ENCODE measurements at regions not wholly inside any gene's neighbourhood (a gene's known extent, or its start where the extent isn't known, plus 50 kb on each side); places are given as distances from the start of the nearest gene placed in this dataset.
"Not testable (repeated sequence)": the region's sequence is repeated elsewhere in the genome, so short reads cannot be mapped to it uniquely, and the experiment has no call there.

DNA sequence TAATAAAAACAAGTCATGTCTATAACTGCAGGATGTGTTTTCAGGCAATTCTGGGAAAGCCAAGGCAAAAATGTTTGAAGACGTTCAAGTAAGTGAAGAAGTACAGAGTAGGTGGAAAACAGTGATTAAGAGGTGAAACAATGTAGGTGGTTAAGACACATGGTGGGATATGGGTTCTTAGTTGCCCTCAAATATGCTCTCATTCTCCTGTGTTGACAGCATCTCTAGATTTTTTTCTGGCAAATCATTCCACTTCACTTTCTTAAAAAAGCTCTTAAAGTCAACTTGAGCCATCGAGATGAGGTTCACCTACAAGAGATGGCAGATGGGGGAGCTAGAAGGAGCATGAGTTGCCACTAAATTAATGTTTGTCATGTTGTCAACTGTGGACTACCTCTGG, 1041.0 kb upstream of the CNTN5 start:
- no peak for DNase-seq

- no peak for DNase-seq
Measured at GRCh38 chr11:97982512-97982911, 1038.2 kb upstream of the CNTN5 start.

GRCh38 chr11:97989121-97989520, 1031.6 kb upstream of the CNTN5 start:
- no peak for DNase-seq

- no peak for DNase-seq
Measured at GRCh38 chr11:97990162-97990920, 1030.4 kb upstream of the CNTN5 start.

DNA sequence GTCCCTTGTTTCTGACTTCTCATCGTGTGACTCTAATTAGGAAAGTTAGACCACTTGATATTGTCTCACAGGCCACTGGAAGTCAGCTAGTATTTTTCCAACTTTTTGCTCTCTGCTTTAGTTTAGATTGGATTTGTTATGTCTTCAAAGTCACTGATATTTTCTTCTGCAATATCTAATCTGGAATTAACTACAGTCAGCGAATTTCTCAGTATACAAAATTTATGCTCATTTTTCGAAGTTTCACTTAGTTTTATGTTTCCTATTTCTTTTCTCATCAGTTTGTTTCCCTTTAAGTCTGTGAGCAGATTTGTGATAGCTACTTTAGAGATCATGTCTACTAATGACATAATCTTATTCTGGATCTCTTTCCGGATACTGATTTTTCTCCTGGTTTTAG, 1027.2 kb upstream of the CNTN5 start:
- DNase-seq: no peak

DNA sequence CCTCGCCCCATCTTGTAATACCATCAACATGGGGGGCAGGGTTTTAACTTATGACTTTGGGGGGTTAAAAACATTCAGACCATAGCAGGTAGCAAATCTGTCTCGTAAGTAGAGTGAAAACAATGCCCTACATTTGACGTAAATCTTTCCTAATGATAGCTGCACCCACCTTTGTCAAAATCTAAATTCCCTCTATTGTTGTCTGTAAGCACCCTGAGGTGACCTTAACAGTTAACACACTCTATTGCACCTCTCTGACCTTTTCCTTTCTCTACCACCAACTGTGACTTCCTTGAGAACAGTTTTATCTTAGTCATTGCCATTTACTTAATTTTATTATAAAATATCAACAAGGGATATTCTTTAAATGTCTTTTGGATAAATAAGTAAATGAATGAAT, 1024.9 kb upstream of the CNTN5 start:
- DNase-seq: no peak

DNA sequence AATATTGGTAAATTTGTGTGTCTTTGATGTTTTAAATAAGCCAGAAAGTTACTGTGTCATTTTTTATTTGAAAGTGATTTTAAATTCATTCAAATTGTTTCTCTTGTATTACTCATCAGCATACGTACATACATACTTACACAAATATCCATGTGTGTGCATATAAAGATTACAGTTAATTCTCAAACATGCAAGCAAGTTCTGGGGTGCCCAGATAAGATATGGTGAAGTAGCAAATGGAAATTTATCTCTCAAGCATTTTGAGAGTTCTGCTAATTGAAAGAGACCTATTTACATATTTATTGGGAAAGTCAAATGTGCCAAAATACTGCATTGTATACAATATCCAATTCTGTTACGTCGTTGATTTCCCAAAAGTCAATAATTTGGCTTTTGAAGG, 1024.0 kb upstream of the CNTN5 start:
- DNase-seq: no peak

- no peak for DNase-seq
Measured at GRCh38 chr11:98003606-98004371, 1017.0 kb upstream of the CNTN5 start.

- no peak for DNase-seq
Measured at GRCh38 chr11:98007072-98007471, 1013.7 kb upstream of the CNTN5 start.

DNA sequence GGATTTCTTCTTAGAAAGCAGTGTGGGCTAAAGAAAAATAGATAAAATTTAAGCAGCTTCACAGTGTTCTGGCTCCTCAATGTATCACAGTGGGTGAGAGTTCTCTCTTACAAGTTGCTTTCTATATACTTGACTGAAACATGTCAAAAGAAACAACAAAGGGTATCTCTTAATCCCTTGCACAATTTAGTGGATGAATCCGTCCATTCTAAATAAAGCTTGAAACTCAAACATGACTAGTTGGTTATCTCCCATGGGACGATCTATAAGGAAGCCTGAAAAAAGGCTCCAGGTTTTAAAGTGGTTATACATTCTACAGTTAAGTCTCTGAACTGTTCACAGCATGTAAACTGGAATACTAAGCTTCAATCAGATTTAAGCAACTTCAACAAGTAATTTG, 993.1 kb upstream of the CNTN5 start:
- no peak for DNase-seq

DNA sequence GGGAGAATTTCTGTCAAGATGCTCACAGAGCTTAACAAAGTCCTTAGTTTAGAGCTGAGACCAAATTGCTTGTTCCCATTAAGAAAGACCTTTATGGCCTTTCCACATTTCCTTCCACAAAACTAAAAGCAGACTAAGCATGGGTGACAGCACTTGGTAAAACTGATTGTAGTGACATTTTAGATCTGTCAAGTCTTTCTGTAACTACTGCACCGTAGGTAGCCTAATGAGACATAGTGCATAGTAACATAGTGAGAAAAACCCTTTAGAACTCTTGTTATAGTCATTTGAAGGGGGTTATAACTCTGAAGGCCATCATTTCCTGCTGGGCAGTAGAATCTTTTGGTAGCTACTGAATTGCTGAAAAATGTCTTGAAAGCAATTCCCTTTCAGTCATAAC, 990.9 kb upstream of the CNTN5 start:
- no peak for DNase-seq

GRCh38 chr11:98036810-98037209, 983.9 kb upstream of the CNTN5 start:
- DNase-seq: no peak

GRCh38 chr11:98040061-98040808, 980.5 kb upstream of the CNTN5 start:
- DNase-seq: no peak

- no peak for DNase-seq
Measured at GRCh38 chr11:98047647-98048046, 973.1 kb upstream of the CNTN5 start.

- no peak for DNase-seq
Measured at GRCh38 chr11:98053851-98054250, 966.9 kb upstream of the CNTN5 start.

- DNase-seq: no peak
Measured at GRCh38 chr11:98056945-98057344, 963.8 kb upstream of the CNTN5 start.

DNA sequence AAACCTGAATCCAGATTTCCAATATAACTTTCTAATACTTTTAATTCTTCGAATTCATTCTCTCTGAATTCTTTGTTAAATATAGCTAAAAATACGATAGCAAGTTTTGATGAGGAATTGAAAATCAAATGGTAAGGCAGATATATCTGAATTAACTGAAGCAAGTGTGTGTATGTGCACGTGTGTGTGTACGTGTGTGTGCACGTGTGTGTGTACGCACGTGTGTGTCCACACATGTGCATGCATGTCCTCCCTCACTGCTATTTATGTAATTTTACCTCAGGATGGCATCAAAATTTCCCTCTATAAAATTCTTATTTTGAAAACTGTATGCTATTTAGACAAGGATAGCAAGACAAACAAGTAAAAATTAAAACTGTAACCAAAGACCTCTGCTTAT, 961.3 kb upstream of the CNTN5 start:
- no peak for DNase-seq

GRCh38 chr11:98060759-98061158, 960.0 kb upstream of the CNTN5 start:
- no peak for DNase-seq

DNA sequence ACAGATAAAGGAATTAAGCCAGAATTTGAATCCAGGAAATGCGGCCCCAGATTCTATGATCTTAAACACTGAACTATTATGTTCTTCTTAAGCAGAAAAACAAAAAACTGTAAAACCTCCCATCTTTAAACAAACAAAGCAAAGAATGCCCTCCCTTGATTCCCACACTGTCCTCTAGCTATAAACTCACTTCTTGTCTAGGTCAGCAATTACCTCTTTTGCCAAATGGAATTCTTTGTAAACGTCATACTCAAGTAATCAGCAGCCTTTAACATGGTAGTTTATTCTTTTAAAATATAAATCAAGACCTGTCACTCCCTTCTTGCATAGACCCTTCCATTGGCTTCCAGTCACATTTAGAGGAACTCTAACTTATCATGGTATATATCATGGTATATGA, 958.9 kb upstream of the CNTN5 start:
- no peak for DNase-seq

DNA sequence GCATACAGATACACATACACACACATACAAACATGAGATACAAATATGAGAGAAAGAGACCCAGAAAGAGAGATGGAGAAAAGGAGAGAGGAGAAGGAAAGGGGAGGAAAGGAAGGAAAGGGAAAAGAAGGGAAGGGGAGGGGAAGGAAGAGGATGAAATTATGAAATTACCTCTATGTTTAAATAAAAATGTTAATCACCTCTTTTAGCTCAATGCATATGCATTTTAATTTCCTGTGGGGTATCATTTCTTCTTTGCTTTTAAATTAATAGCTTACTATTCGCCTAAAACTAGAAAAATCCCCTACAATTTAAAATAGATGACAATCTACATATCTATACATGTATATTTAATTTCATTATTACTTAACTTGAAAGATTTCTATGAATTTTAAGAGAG, 958.0 kb upstream of the CNTN5 start:
- DNase-seq: no peak

GRCh38 chr11:98068251-98068650, 952.5 kb upstream of the CNTN5 start:
- DNase-seq: no peak

GRCh38 chr11:98069147-98069546, 951.6 kb upstream of the CNTN5 start:
- not testable (repeated sequence) for DNase-seq

GRCh38 chr11:98069861-98070260, 950.9 kb upstream of the CNTN5 start:
- no peak for DNase-seq

Data from CD4-positive, alpha-beta T cell treated with Interleukin-4 for 1 hour (primary cell).